H1 (cell line): ENCODE measurements at regions not wholly inside any gene's neighbourhood (a gene's known extent, or its start where the extent isn't known, plus 50 kb on each side); places are given as distances from the start of the nearest gene placed in this dataset.

Source experiments
- TF ChIP-seq, protein P1 (sequence below): IDR thresholded peaks from 2 replicates; pipeline ENCODE4 v1.6.1; 2011; ENCODE audit warnings: low read length, improper control_type of control experiment

- TF ChIP-seq, protein P1, sequence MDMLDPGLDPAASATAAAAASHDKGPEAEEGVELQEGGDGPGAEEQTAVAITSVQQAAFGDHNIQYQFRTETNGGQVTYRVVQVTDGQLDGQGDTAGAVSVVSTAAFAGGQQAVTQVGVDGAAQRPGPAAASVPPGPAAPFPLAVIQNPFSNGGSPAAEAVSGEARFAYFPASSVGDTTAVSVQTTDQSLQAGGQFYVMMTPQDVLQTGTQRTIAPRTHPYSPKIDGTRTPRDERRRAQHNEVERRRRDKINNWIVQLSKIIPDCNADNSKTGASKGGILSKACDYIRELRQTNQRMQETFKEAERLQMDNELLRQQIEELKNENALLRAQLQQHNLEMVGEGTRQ = no peak
- TF ChIP-seq, all 59 proteins: peak for 0
Observed at GRCh38 chr10:4216726-4217125, 431.7 kb upstream of the KLF6 start (continued).
